ENCODE measurements at regions not wholly inside any gene's neighbourhood (a gene's known extent, or its start where the extent isn't known, plus 50 kb on each side); places are given as distances from the start of the nearest gene placed in this dataset.
"Not testable (repeated sequence)": the region's sequence is repeated elsewhere in the genome, so short reads cannot be mapped to it uniquely, and the experiment has no call there.

DNA sequence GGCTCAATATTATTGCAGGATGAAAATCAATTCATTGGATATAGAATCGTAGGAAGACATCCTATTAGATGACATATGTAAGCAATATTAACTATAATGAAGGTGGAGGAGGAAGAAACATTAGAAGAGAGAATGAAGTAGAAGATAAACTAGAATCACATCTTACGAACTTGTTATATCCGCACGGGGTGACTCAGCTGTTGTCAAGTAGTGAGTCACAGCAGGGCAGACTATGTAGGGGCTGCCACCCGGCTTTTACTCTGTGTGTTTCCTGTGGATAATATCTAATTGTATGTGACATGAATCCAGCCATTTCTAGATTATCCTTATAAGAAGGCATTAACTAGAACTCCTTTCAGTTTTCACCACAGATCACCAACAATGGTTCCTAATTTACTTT is 520.2 kb downstream of the DOK5 start:
- in situ Hi-C loops (cut with HindIII; ENCODE audit: low sequenced_read_pairs), result no loop called here

- in situ Hi-C loops (cut with HindIII; ENCODE audit: low sequenced_read_pairs), result no loop called here
Measured at GRCh38 chr20:54995011-54995410, 519.6 kb downstream of the DOK5 start.

DNA sequence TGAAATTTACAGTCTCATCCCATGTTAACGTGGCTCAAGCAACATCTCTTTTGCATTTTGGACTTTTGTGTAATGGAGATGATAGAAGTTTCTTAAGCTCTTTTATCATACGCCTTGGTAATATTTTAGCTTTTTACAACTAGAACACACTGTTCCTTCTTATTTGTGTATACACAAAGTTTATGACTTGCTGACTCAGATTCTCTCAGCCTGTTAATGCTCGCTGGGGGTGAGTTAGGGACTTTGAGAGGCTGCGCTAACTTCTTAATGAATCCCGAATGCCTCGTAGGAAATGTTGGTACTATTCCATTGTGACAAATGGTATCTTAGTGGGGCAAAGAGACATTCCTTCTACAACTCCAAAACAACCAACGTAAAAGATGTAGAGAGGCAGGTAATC is 509.7 kb downstream of the DOK5 start:
- in situ Hi-C loops (cut with HindIII; ENCODE audit: low sequenced_read_pairs), result no loop called here

DNA sequence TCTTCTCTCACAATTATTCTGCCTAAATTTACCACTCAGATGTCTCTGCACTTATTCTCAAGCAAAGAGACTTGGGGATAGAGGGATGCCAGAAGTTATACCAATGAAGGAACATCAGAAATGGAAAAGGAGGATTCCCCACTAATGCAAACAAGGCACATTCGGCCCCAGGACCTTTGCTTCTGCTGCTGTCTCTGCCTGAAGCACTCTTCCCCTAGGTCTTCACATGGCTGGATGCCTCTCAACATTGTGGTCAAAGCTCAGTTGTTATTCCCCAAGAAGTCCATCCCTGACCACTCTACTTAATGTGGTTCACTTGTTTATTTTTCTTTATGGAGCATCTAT is 508.7 kb downstream of the DOK5 start:
- in situ Hi-C loops (cut with HindIII; ENCODE audit: low sequenced_read_pairs), result no loop called here

DNA sequence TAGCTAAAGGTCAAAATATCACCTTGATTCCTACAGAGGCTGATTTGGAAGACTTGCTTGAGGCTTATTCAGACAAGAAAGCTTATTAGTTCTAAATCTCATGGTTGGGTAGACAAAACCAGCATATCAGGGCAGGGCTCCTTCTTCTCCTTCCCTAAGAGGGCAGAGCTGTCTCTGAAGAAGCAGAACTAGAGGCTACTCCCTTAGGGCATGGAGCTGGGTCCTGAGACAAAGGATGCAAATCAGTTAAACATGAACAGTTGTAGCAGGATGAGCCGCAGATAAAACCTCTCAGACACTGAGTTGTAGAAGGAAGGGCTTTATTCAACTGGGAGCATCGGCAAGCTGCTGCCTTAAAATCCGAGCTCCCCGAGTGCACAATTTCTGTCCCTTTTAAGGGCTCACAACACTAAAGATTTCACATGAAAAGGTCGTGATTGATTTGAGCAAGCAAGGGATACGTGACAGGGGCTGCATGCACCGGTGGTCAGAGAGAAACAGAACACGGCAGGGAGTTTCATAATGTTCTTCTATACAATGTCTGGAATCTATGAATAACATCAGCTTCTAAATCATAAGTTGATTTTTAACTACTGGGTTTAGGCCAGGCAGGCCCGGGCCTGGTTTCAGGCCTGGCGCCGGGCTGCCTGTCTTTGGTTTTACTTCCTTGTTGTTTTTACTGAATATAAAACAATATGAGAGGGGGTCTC is 508.2 kb downstream of the DOK5 start:
- in situ Hi-C loops (cut with HindIII; ENCODE audit: low sequenced_read_pairs), result not testable (repeated sequence)

GRCh38 chr20:54981175-54981574 is 505.8 kb downstream of the DOK5 start:
- in situ Hi-C loops (cut with HindIII; ENCODE audit: low sequenced_read_pairs), result no loop called here

DNA sequence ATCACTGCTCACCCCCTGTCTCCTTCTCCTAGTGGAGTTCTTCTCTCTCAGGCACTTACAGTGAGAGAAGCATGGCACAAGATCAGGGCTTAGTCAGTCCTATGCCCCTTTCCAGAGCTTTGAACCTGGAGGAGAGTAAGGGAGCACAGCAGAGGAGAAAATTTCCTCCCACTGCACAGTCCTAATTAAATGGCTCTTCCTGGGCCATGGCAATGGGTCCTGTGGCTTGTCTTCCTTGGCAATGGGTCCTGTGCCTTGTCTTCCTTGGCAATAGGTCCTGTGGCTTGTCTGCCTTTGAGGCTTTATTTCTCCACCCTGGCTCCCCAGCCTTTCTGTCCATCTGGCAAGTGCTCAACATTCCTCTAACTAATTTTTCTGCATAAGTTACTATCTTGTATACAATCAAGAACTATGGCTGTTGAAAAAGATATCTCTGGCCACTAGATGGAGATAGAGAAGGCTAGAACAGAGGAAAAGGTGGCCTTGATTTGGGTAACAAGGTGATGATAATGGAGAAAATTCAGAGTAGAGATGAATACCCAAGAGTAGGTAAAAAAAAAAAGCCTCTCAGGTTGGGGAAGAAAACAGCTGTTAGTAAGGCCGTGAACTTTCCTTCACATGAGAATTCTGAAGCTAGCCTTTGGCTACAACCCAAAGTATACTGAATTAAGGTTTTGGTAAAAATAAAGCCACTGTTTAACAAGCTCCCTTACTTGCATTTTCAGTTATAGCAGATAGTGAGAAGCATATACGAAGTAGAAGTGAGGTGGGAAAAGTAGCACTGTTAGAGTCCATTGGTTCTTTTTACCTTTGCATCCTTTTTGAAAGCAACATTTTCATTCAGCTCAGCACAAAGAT is 504.9 kb downstream of the DOK5 start:
- in situ Hi-C loops (cut with HindIII; ENCODE audit: low sequenced_read_pairs), result no loop called here

DNA sequence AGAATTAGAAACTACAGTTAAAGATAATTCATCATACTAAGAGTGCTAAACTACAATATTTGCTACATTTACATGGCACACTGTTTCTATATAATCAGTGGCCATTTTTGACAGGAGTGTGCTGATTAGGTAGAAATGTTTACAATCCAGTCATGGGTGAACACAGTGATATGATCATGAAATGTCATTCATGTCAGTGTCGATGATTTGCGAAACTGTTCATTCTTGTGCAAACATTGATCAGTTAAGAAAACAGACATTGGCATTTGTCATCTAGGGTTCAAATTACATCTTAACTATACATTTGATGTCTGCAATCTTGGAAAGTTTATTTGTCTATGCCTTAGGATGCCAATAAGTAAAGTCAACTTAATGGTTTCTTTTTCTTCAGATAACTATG is 474.9 kb downstream of the DOK5 start:
- in situ Hi-C loops (cut with HindIII; ENCODE audit: low sequenced_read_pairs), result no loop called here

DNA sequence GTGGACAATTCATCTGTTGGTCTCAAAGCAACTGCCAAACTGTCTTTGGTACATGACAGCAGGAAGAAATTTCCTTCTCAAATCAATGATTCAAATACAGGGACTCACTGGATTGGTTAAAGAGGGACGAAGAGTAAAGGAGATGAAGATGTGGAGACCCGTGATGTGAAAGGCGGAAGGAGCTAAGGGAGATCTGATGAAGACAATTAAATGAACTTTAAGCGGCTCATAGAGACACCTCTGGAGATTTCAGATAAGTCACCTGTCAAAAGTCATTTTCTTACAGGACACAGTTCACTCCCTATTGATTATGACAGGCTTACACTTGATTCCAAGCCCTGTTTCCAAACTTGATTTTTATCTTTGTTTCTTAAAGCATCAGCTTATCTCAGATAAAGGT is 466.3 kb downstream of the DOK5 start:
- in situ Hi-C loops (cut with HindIII; ENCODE audit: low sequenced_read_pairs), result no loop called here

- in situ Hi-C loops (cut with HindIII; ENCODE audit: low sequenced_read_pairs), result no loop called here
Measured at GRCh38 chr20:54940522-54940921, 465.1 kb downstream of the DOK5 start.

DNA sequence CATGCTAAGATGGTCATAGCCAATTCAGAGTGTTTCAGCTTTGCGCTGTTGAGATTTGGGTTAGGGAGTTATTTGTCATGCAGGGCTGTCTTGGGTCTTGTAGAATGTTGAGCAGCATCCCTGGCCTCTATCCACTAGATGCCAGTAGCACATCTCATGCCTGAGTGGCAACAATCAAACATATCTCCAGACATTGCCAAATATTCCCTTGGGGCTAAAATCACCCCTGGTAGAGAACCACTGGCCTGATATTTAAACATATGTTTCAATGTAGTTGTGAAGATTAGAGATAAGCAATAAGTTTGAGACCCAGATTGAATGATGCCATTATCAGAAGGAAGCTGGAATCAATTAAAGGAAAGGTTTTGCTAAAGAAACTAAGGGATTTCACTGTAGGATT is 463.3 kb downstream of the DOK5 start:
- in situ Hi-C loops (cut with HindIII; ENCODE audit: low sequenced_read_pairs), result no loop called here

DNA sequence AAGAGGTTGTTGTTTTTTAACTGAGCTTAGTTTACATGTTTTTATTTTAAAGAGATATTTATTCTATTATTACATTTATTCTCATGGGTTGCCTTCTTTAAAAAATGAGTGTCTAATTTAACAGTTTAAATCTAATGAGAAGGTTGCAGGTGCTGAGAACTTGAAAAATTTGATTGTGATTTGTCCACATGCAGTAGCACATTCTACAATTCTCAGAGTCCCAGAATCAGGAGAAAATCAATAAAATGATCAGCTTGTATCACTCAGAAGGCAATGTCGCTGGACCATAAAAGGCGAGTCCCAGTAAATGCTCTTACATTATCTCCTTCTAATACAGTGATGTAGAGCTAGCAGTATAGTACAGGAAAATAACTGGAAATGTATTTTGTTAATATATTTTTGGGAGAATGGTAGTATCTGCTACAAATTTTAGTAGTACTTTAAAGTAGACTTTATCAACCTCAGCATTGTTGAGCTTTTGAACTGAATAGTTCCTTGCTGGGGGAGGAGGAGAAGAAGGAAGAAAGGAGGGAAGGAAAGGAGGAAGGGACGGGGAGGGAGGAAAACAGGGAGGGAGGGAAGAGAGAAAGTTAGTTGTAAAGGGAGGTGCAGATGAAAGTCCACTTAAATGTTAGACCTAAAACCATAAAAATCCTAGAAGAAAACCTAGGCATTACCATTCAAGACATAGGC is 458.0 kb downstream of the DOK5 start:
- in situ Hi-C loops (cut with HindIII; ENCODE audit: low sequenced_read_pairs), result no loop called here

DNA sequence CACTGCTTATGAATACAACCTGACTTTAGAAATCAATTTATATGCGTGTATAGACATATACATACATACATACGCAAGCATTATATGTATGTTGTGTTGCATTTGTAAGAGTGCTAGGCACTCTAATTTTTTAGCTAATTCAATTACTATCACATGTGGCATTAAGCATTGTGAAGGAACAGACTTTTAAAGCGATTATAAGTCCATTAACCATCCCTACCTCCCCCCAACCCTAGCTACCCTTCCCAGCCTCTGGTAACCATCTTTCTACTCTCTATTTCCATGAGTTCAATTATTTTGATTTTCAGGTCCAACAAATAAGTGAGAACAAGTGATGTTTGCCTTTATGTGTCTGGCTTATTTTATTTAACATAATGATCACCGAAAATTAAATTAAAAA is 453.8 kb downstream of the DOK5 start:
- in situ Hi-C loops (cut with HindIII; ENCODE audit: low sequenced_read_pairs), result no loop called here

- in situ Hi-C loops (cut with HindIII; ENCODE audit: low sequenced_read_pairs), result no loop called here
Measured at GRCh38 chr20:54928564-54928963, 453.2 kb downstream of the DOK5 start.

GRCh38 chr20:54922636-54923035 is 447.2 kb downstream of the DOK5 start:
- in situ Hi-C loops (cut with HindIII; ENCODE audit: low sequenced_read_pairs), result no loop called here

- in situ Hi-C loops (cut with HindIII; ENCODE audit: low sequenced_read_pairs), result no loop called here
Measured at GRCh38 chr20:54922096-54922495, 446.7 kb downstream of the DOK5 start.

DNA sequence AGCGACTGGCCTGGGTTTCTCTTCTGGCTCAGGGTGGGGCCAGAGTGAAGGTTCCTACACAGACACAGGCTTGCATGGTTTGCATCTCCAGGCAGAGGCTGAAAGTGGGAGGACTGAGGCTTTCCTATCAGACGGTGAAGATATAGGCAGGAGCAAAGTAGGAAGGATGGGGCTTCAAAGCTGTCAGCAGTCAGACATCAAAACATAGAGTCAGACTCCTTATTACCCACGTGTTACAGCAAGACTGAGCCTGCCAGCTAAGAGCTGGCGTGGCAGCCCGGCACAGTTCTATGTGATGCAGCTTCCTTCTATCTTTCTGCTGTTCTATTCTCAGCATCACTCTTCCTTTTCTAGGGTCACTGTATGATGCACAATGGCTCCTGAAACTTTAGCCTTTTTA is 445.1 kb downstream of the DOK5 start:
- in situ Hi-C loops (cut with HindIII; ENCODE audit: low sequenced_read_pairs), result no loop called here

- in situ Hi-C loops (cut with HindIII; ENCODE audit: low sequenced_read_pairs), result not testable (repeated sequence)
Measured at GRCh38 chr20:54918993-54919392, 443.6 kb downstream of the DOK5 start.

GRCh38 chr20:54914995-54915394 is 439.6 kb downstream of the DOK5 start:
- in situ Hi-C loops (cut with HindIII; ENCODE audit: low sequenced_read_pairs), result no loop called here

DNA sequence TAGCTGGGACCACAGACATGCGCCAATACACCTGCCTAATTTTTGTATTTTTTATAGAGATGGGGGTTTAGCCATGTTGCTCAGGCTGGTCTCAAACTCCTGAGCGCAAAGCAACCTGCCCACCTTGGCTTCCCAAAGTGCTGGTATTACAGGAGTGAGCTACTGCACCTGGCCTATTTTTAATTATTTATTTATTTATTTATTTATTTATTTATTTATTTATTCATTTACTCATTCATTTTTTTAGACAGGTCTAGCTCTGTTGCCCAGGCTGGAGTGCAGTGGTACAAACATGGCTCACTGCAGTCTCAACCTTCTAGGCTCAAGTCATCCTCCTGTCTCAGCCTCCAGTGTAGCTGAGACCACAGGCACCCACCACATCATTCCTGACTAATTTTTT is 434.3 kb downstream of the DOK5 start:
- in situ Hi-C loops (cut with HindIII; ENCODE audit: low sequenced_read_pairs), result no loop called here

DNA sequence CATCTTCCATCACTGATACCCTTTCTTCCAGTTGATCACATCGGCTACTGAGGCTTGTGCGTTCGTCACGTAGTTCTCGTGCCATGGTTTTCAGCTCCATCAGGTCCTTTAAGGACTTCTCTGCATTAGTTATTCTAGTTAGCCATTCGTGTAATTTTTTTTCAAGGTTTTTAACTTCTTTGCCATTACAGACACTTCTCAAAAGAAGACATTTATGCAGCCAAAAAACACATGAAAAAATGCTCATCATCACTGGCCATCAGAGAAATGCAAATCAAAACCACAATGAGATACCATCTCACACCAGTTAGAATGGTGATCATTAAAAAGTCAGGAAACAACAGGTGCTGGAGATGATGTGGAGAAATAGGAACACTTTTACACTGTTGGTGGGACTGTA is 430.7 kb downstream of the DOK5 start:
- in situ Hi-C loops (cut with HindIII; ENCODE audit: low sequenced_read_pairs), result not testable (repeated sequence)

GRCh38 chr20:54897787-54898186 is 422.4 kb downstream of the DOK5 start:
- in situ Hi-C loops (cut with HindIII; ENCODE audit: low sequenced_read_pairs), result no loop called here

All from endothelial cell of hepatic sinusoid (primary cell).